ENCODE measurements at regions not wholly inside any gene's neighbourhood (a gene's known extent, or its start where the extent isn't known, plus 50 kb on each side); places are given as distances from the start of the nearest gene placed in this dataset.

- in situ Hi-C loops (cut with HindIII; ENCODE audit: low pct_ligation_motif_present, low pct_unique_long_range_greater_than_20kb, low sequenced_read_pairs): no loop called here
- no peak for DNase-seq
Observed at GRCh38 chr3:103337179-103337845, 902.5 kb downstream of the ZPLD1 start.

- in situ Hi-C loops (cut with HindIII; ENCODE audit: low pct_ligation_motif_present, low pct_unique_long_range_greater_than_20kb, low sequenced_read_pairs): no loop called here
- no peak for DNase-seq
Observed at GRCh38 chr3:103341078-103341606, 906.3 kb downstream of the ZPLD1 start.

GRCh38 chr3:103342205-103342731 is 907.5 kb downstream of the ZPLD1 start:
- DNase-seq: no peak
- in situ Hi-C loops (cut with HindIII; ENCODE audit: low pct_ligation_motif_present, low pct_unique_long_range_greater_than_20kb, low sequenced_read_pairs): no loop called here

- no peak for DNase-seq
- in situ Hi-C loops (cut with HindIII; ENCODE audit: low pct_ligation_motif_present, low pct_unique_long_range_greater_than_20kb, low sequenced_read_pairs): no loop called here
Observed at GRCh38 chr3:103349760-103350159, 914.9 kb downstream of the ZPLD1 start.

GRCh38 chr3:103365467-103365866 is 930.7 kb downstream of the ZPLD1 start:
- in situ Hi-C loops (cut with HindIII; ENCODE audit: low pct_ligation_motif_present, low pct_unique_long_range_greater_than_20kb, low sequenced_read_pairs): no loop called here
- DNase-seq: no peak

- no peak for DNase-seq
- in situ Hi-C loops (cut with HindIII; ENCODE audit: low pct_ligation_motif_present, low pct_unique_long_range_greater_than_20kb, low sequenced_read_pairs): no loop called here
Observed at GRCh38 chr3:103367481-103367880, 932.7 kb downstream of the ZPLD1 start.

- in situ Hi-C loops (cut with HindIII; ENCODE audit: low pct_ligation_motif_present, low pct_unique_long_range_greater_than_20kb, low sequenced_read_pairs): no loop called here
- no peak for DNase-seq
Observed at GRCh38 chr3:103371411-103371810, 936.6 kb downstream of the ZPLD1 start.

- DNase-seq: no peak
- in situ Hi-C loops (cut with HindIII; ENCODE audit: low pct_ligation_motif_present, low pct_unique_long_range_greater_than_20kb, low sequenced_read_pairs): no loop called here
Observed at GRCh38 chr3:103372031-103372430, 937.2 kb downstream of the ZPLD1 start.

- in situ Hi-C loops (cut with HindIII; ENCODE audit: low pct_ligation_motif_present, low pct_unique_long_range_greater_than_20kb, low sequenced_read_pairs): no loop called here
Observed at GRCh38 chr3:103380391-103380790, 945.6 kb downstream of the ZPLD1 start.

GRCh38 chr3:103381296-103382079 is 946.7 kb downstream of the ZPLD1 start:
- in situ Hi-C loops (cut with HindIII; ENCODE audit: low pct_ligation_motif_present, low pct_unique_long_range_greater_than_20kb, low sequenced_read_pairs): no loop called here
- DNase-seq: no peak

More at GRCh38 chr3:103380391-103380790, 945.6 kb downstream of the ZPLD1 start:
- DNase-seq: no peak

GRCh38 chr3:103385961-103386656 is 951.3 kb downstream of the ZPLD1 start:
- DNase-seq: no peak
- in situ Hi-C loops (cut with HindIII; ENCODE audit: low pct_ligation_motif_present, low pct_unique_long_range_greater_than_20kb, low sequenced_read_pairs): no loop called here

GRCh38 chr3:103388214-103388613 is 953.4 kb downstream of the ZPLD1 start:
- in situ Hi-C loops (cut with HindIII; ENCODE audit: low pct_ligation_motif_present, low pct_unique_long_range_greater_than_20kb, low sequenced_read_pairs): no loop called here
- no peak for DNase-seq

- peak; percentile 12 for DNase-seq
- in situ Hi-C loops (cut with HindIII; ENCODE audit: low pct_ligation_motif_present, low pct_unique_long_range_greater_than_20kb, low sequenced_read_pairs): no loop called here
Observed at GRCh38 chr3:103389356-103389755, 954.5 kb downstream of the ZPLD1 start.

- no peak for DNase-seq
- in situ Hi-C loops (cut with HindIII; ENCODE audit: low pct_ligation_motif_present, low pct_unique_long_range_greater_than_20kb, low sequenced_read_pairs): no loop called here
Observed at GRCh38 chr3:103393395-103394186, 958.8 kb downstream of the ZPLD1 start.

GRCh38 chr3:103403191-103403590 is 968.4 kb downstream of the ZPLD1 start:
- in situ Hi-C loops (cut with HindIII; ENCODE audit: low pct_ligation_motif_present, low pct_unique_long_range_greater_than_20kb, low sequenced_read_pairs): no loop called here
- no peak for DNase-seq

- in situ Hi-C loops (cut with HindIII; ENCODE audit: low pct_ligation_motif_present, low pct_unique_long_range_greater_than_20kb, low sequenced_read_pairs): no loop called here
- no peak for DNase-seq
Observed at GRCh38 chr3:103406320-103406850, 971.6 kb downstream of the ZPLD1 start.

- no peak for DNase-seq
- in situ Hi-C loops (cut with HindIII; ENCODE audit: low pct_ligation_motif_present, low pct_unique_long_range_greater_than_20kb, low sequenced_read_pairs): no loop called here
Observed at GRCh38 chr3:103410231-103410630, 975.4 kb downstream of the ZPLD1 start.

GRCh38 chr3:103421460-103421859 is 986.6 kb downstream of the ZPLD1 start:
- in situ Hi-C loops (cut with HindIII; ENCODE audit: low pct_ligation_motif_present, low pct_unique_long_range_greater_than_20kb, low sequenced_read_pairs): no loop called here
- no peak for DNase-seq
